Activated CD8-positive, alpha-beta T cell treated with anti-CD3 and anti-CD28 coated beads for 36 hours (primary cell): ENCODE measurements at regions not wholly inside any gene's neighbourhood (a gene's known extent, or its start where the extent isn't known, plus 50 kb on each side); places are given as distances from the start of the nearest gene placed in this dataset.

Source experiments
- ATAC-seq: fragments of 200-7000 bp; cut with Tn5 transposase; one replicate; pipeline ENCODE4 v1.10.0; 2021; ENCODE audit warnings: mild to moderate bottlenecking, moderate library complexity
- CTCF ChIA-PET: fragments of 350-600 bp; sonication (Branson Sonifier 250); formaldehyde crosslinking; loops from one replicate; lab custom pipeline; 2021; ENCODE audit warnings: antibody characterized with exemption; lab: Charles Lee
- POLR2A ChIA-PET: fragments of 350-600 bp; sonication (Branson Sonifier 250); formaldehyde crosslinking; loops from one replicate; lab custom pipeline; 2021; ENCODE audit warnings: antibody characterized with exemption; lab: Charles Lee
- DNase-seq: peaks from one replicate; pipeline ENCODE4 v3.0.0-alpha.2; 2020
- H3K27ac Mint-ChIP-seq: one replicate; pipeline ENCODE4 v1.8.0; 2021; ENCODE audit warnings: mild to moderate bottlenecking, mixed read lengths
- H3K27me3 Mint-ChIP-seq: one replicate; pipeline ENCODE4 v1.8.0; 2021; ENCODE audit warnings: mixed read lengths
- H3K36me3 Mint-ChIP-seq: one replicate; pipeline ENCODE4 v1.8.0; 2021; ENCODE audit warnings: low read depth, mixed read lengths
- H3K4me1 Mint-ChIP-seq: one replicate; pipeline ENCODE4 v1.8.0; 2021; ENCODE audit warnings: low read depth, mixed read lengths
- H3K4me3 Mint-ChIP-seq: one replicate; pipeline ENCODE4 v1.8.0; 2021; ENCODE audit warnings: mild to moderate bottlenecking, moderate library complexity, mixed read lengths
- H3K9me3 Mint-ChIP-seq: one replicate; pipeline ENCODE4 v1.8.0; 2021; ENCODE audit warnings: mixed read lengths
- CTCF ChIP-seq: fragments of 200-600 bp; IDR thresholded peaks from one replicate; pipeline ENCODE4 v1.8.0; 2022; ENCODE audit warnings: antibody characterized with exemption, mild to moderate bottlenecking
- intact Hi-C: fragments of 100-400 bp; cut with micrococcal nuclease; formaldehyde crosslinking; loops from one replicate; pipeline ENCODE4 v1.10.0; 2022

- TF ChIP-seq CTCF: no peak
- H3K27me3 Mint-ChIP-seq: no peaks in the 10 kb centered on the region
- H3K9me3 Mint-ChIP-seq: no peaks in the 10 kb centered on the region
- DNase-seq (no peak), ATAC-seq (no peak)
- no peaks in the 10 kb centered on the region for H3K4me1 Mint-ChIP-seq
- POLR2A ChIA-PET: no interaction called here
- H3K4me3 Mint-ChIP-seq: no peak overlapping the region
- no peaks in the 10 kb centered on the region for H3K36me3 Mint-ChIP-seq
- H3K27ac Mint-ChIP-seq: no peak overlapping the region
- intact Hi-C loops: no loop called here
- CTCF ChIA-PET: no interaction called here
These were observed 284.5 kb upstream of the VLDLR start for GRCh38 chr9:2337131-2337530.

- TF ChIP-seq CTCF: no peak
- CTCF ChIA-PET: no interaction called here
- no peaks in the 10 kb centered on the region for H3K9me3 Mint-ChIP-seq
- no peak for ATAC-seq
- no peak for DNase-seq
- no peak overlapping the region for H3K27ac Mint-ChIP-seq
- no peaks in the 10 kb centered on the region for H3K27me3 Mint-ChIP-seq
- intact Hi-C loops: no loop called here
- H3K4me1 Mint-ChIP-seq: no peaks in the 10 kb centered on the region
- H3K4me3 Mint-ChIP-seq: no peak overlapping the region
- H3K36me3 Mint-ChIP-seq: no peaks in the 10 kb centered on the region
- POLR2A ChIA-PET: no interaction called here
These were observed 284.0 kb upstream of the VLDLR start for GRCh38 chr9:2337627-2338026.

- no peaks in the 10 kb centered on the region for H3K4me1 Mint-ChIP-seq
- intact Hi-C loops: no loop called here
- ATAC-seq (no peak), DNase-seq (no peak)
- H3K4me3 Mint-ChIP-seq: no peak overlapping the region
- H3K9me3 Mint-ChIP-seq: no peaks in the 10 kb centered on the region
- TF ChIP-seq CTCF: no peak
- CTCF ChIA-PET: no interaction called here
- H3K36me3 Mint-ChIP-seq: no peaks in the 10 kb centered on the region
- H3K27ac Mint-ChIP-seq: no peak overlapping the region
- POLR2A ChIA-PET: no interaction called here
- H3K27me3 Mint-ChIP-seq: no peaks in the 10 kb centered on the region
These were observed 282.7 kb upstream of the VLDLR start for GRCh38 chr9:2338777-2339365.

GRCh38 chr9:2339416-2339815 is 282.2 kb upstream of the VLDLR start:
- CTCF ChIA-PET: no interaction called here
- POLR2A ChIA-PET: no interaction called here
- H3K27ac Mint-ChIP-seq: no peak overlapping the region
- no peak for TF ChIP-seq CTCF
- no peaks in the 10 kb centered on the region for H3K4me1 Mint-ChIP-seq
- no peaks in the 10 kb centered on the region for H3K27me3 Mint-ChIP-seq
- intact Hi-C loops: no loop called here
- no peak for ATAC-seq
- no peaks in the 10 kb centered on the region for H3K36me3 Mint-ChIP-seq
- no peaks in the 10 kb centered on the region for H3K9me3 Mint-ChIP-seq
- DNase-seq: no peak
- no peak overlapping the region for H3K4me3 Mint-ChIP-seq

- no peak for TF ChIP-seq CTCF
- H3K27ac Mint-ChIP-seq: no peak overlapping the region
- H3K27me3 Mint-ChIP-seq: no peaks in the 10 kb centered on the region
- DNase-seq: no peak
- no peaks in the 10 kb centered on the region for H3K36me3 Mint-ChIP-seq
- no peak overlapping the region for H3K4me3 Mint-ChIP-seq
- ChIA-PET POLR2A (interaction anchor here (1.1 kb wide), 1 partner anchor 10 kb away, joined by 3 read pairs; no protein-coding TSS in a partner anchor), CTCF (no interaction called here)
- no peaks in the 10 kb centered on the region for H3K4me1 Mint-ChIP-seq
- no peak for ATAC-seq
- no peaks in the 10 kb centered on the region for H3K9me3 Mint-ChIP-seq
- intact Hi-C loops: no loop called here
These were observed 281.4 kb upstream of the VLDLR start for GRCh38 chr9:2340046-2340760.
